GM21529 (cell line): ENCODE measurements at regions not wholly inside any gene's neighbourhood (a gene's known extent, or its start where the extent isn't known, plus 50 kb on each side); places are given as distances from the start of the nearest gene placed in this dataset.
A peak's percentile ranks its signal among the peaks of the same experiment; 100 is the strongest.
"Not testable (repeated sequence)": the region's sequence is repeated elsewhere in the genome, so short reads cannot be mapped to it uniquely, and the experiment has no call there.

Experiments used
- ATAC-seq: cut with Tn5 transposase; IDR thresholded peaks from one replicate; pipeline ENCODE4 v1.9.1; 2021; ENCODE audit not compliant: unreplicated experiment

- ATAC-seq, result no peak
Measured at GRCh38 chr5:147075187-147075586, 159.6 kb upstream of the STK32A start.

- ATAC-seq, result no peak
Measured at GRCh38 chr5:147080391-147080790, 154.4 kb upstream of the STK32A start.

- ATAC-seq, result no peak
Measured at GRCh38 chr5:147081311-147081764, 153.5 kb upstream of the STK32A start.

- ATAC-seq, result no peak
Measured at GRCh38 chr5:147084702-147085101, 150.1 kb upstream of the STK32A start.

- ATAC-seq, result no peak
Measured at GRCh38 chr5:147085409-147085808, 149.4 kb upstream of the STK32A start.

GRCh38 chr5:147092044-147092443 is 142.8 kb upstream of the STK32A start:
- no peak for ATAC-seq

GRCh38 chr5:147093138-147093537 is 141.7 kb upstream of the STK32A start:
- no peak for ATAC-seq

- ATAC-seq, result no peak
Measured at GRCh38 chr5:147095740-147096139, 139.1 kb upstream of the STK32A start.

- ATAC-seq, result peak; percentile 53
Measured at GRCh38 chr5:147098233-147098790, 136.5 kb upstream of the STK32A start.

- no peak for ATAC-seq
Measured at GRCh38 chr5:147101659-147102369, 133.0 kb upstream of the STK32A start.

GRCh38 chr5:147112899-147113298 is 121.9 kb upstream of the STK32A start:
- ATAC-seq, result no peak

GRCh38 chr5:147113967-147114366 is 120.9 kb upstream of the STK32A start:
- ATAC-seq, result no peak

GRCh38 chr5:147139759-147140158 is 95.1 kb upstream of the STK32A start:
- not testable (repeated sequence) for ATAC-seq

GRCh38 chr5:147140558-147140957 is 94.3 kb upstream of the STK32A start:
- no peak for ATAC-seq

- ATAC-seq, result not testable (repeated sequence)
Measured at GRCh38 chr5:147141580-147141979, 93.2 kb upstream of the STK32A start.

- no peak for ATAC-seq
Measured at GRCh38 chr5:147143215-147143614, 91.6 kb upstream of the STK32A start.

- no peak for ATAC-seq
Measured at GRCh38 chr5:147145328-147145727, 89.5 kb upstream of the STK32A start.

GRCh38 chr5:147148715-147149114 is 86.1 kb upstream of the STK32A start:
- ATAC-seq, result no peak

GRCh38 chr5:147152086-147152485 is 82.7 kb upstream of the STK32A start:
- ATAC-seq, result no peak

- ATAC-seq, result no peak
Measured at GRCh38 chr5:147154809-147155208, 80.0 kb upstream of the STK32A start.

- no peak for ATAC-seq
Measured at GRCh38 chr5:147156012-147156411, 78.8 kb upstream of the STK32A start.

GRCh38 chr5:147160902-147161700 is 73.7 kb upstream of the STK32A start:
- ATAC-seq, result no peak
